ENCODE measurements at regions not wholly inside any gene's neighbourhood (a gene's known extent, or its start where the extent isn't known, plus 50 kb on each side); places are given as distances from the start of the nearest gene placed in this dataset.

- TF ChIP-seq SUZ12 (IDR thresholded peaks at IDR 0.05; ENCODE audit: extremely low read depth, insufficient read depth, insufficient read length) (no peak), YY1 (IDR thresholded peaks at IDR 0.05; ENCODE audit: insufficient read depth, insufficient read length) (no peak)
Measured at GRCh38 chr12:67137256-67137655, 131.9 kb upstream of the CAND1 start.

All from NT2/D1 (cell line).